ENCODE measurements at regions not wholly inside any gene's neighbourhood (a gene's known extent, or its start where the extent isn't known, plus 50 kb on each side); places are given as distances from the start of the nearest gene placed in this dataset.

DNA sequence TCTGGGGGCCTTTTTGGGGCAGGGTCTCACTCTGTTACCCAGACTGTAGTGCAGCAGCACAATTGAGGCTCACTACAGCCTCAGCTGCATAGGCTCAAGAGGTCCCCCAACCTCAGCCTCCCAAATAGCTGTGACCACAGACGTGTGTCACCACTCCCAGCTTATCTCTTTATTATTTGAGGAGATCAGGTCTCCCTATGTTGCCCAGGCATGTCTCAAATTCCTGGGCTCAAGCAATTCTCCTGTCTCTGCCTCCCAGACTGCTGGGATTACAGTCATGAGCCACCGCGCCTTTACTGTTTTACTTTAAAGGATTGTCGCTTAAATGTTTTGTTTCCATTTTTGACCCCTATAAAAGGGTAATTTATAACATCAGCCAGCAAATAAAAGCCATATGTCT lies 502.6 kb upstream of the AUTS2 start:
- Histone ChIP-seq H3K23ac (ENCODE audit: insufficient read length) (no peak overlapping the region), H4K91ac (replicated peaks; ENCODE audit: insufficient read length, low read length) (no peak overlapping the region), H3K4ac (replicated peaks; ENCODE audit: insufficient read length, low read depth, low read length) (no peak overlapping the region), H3K14ac (ENCODE audit: insufficient read length) (no peak overlapping the region), H3K27ac (ENCODE audit: low read depth, low read length) (no peak overlapping the region), H2BK5ac (ENCODE audit: low read depth, low read length) (no peak overlapping the region), H2AK5ac (ENCODE audit: low read depth, low read length) (no peak overlapping the region), H3K18ac (ENCODE audit: extremely low read depth, low read length) (no peak overlapping the region), H3K79me1 (ENCODE audit: low read depth, low read length) (no peaks in the 10 kb centered on the region), H4K8ac (ENCODE audit: extremely low read depth, insufficient read depth, low read length) (no peak overlapping the region), H2BK120ac (replicated peaks; ENCODE audit: low read depth, low read length) (no peak overlapping the region), H3K23me2 (ENCODE audit: low read depth, low read length) (no peaks in the 10 kb centered on the region), H2BK15ac (ENCODE audit: low read length) (no peak overlapping the region), H2BK12ac (ENCODE audit: low read depth, low read length) (no peak overlapping the region), H3K4me3 (ENCODE audit: extremely low read depth in 1 of 4, insufficient read depth in 2 of 4, low read depth in 3 of 4, low read length in 4 of 4) (no peak overlapping the region), H4K20me1 (replicated peaks in 1 of 2; ENCODE audit: control insufficient read depth in 1 of 2, insufficient read depth in 2 of 2, low read length in 2 of 2) (no peaks in the 10 kb centered on the region), H3K4me2 (ENCODE audit: insufficient read depth in 1 of 2, low read depth in 2 of 2, low read length in 2 of 2) (no peak overlapping the region), H2BK20ac (ENCODE audit: low read length) (no peak overlapping the region), H3K56ac (replicated peaks; ENCODE audit: insufficient read length, low read depth, low read length) (no peak overlapping the region), H3K9me3 (ENCODE audit: insufficient read depth in 2 of 2, low read depth in 1 of 2, low read length in 1 of 2) (peaks cover 16 to 22% of the 10 kb centered on the region in 2 experiments), H2AFZ (ENCODE audit: low read length) (no peak overlapping the region), H4K5ac (ENCODE audit: insufficient read length, low read depth, low read length) (no peak overlapping the region), H3K4me1 (replicated peaks in 1 of 4; ENCODE audit: control insufficient read depth in 3 of 4, insufficient read depth in 4 of 4, low read length in 3 of 4) (no peaks in the 10 kb centered on the region), H3K36me3 (ENCODE audit: control insufficient read depth in 2 of 4, insufficient read depth in 4 of 4, low read length in 3 of 4) (peaks cover 0 to 3% (median 0%) of the 10 kb centered on the region in 4 experiments; a peak in 1 of 8 replicates), H3K27me3 (replicated peaks in 1 of 4; ENCODE audit: control insufficient read depth in 3 of 4, extremely low read depth in 1 of 4, insufficient read depth in 3 of 4, low read length in 3 of 4) (peaks cover 0 to 2% (median 0%) of the 10 kb centered on the region in 4 experiments; a peak in 1 of 7 replicates), H3K9ac (replicated peaks in 1 of 4; ENCODE audit: extremely low read depth in 1 of 4, low read depth in 3 of 4, low read length in 3 of 4) (no peak overlapping the region), H3K79me2 (ENCODE audit: control insufficient read depth in 1 of 2, insufficient read depth in 2 of 2, low read length in 2 of 2) (no peaks in the 10 kb centered on the region)
- WGBS, 2 experiments (ENCODE audit: extremely low coverage in 1 of 2, insufficient coverage in 1 of 2, insufficient read length in 1 of 2, insufficient replicate concordance in 2 of 2, low coverage in 1 of 2, low lambda C conversion rate in 2 of 2, missing lambda C conversion rate in 1 of 2), result 92% methylated on average over 4 of the region's 4 CpGs; no CpG with 5 or more reads in 1 of the 2 experiments
- ChIA-PET POLR2A (ENCODE audit: partially characterized antibody) (no interaction called here), CTCF (ENCODE audit: partially characterized antibody) (interaction anchor here (1.0 kb wide), 1 partner anchor 116 kb away, joined by 3 read pairs; no protein-coding TSS in a partner anchor)
- DNase-seq (ENCODE audit: low read depth in 1 of 2, low spot score in 2 of 2) (no peak), FAIRE-seq (no peak)
- TF ChIP-seq EZH2 (IDR thresholded peaks at IDR 0.05; ENCODE audit: low read depth, low read length, severe bottlenecking) (no peak), TEAD4 (IDR thresholded peaks at IDR 0.05; ENCODE audit: low read depth, low read length) (no peak), TAF1 (IDR thresholded peaks at IDR 0.05; ENCODE audit: low read depth, low read length) (no peak), CTBP2 (IDR thresholded peaks at IDR 0.05; ENCODE audit: borderline replicate concordance, insufficient read depth, insufficient read length, low read length) (no peak), TBP (IDR thresholded peaks at IDR 0.05; ENCODE audit: low read depth, low read length) (no peak), JUND (IDR thresholded peaks at IDR 0.05; ENCODE audit: low read length) (no peak), SP4 (IDR thresholded peaks at IDR 0.05; ENCODE audit: low read length) (no peak), RFX5 (IDR thresholded peaks at IDR 0.05; ENCODE audit: borderline replicate concordance, low read depth, low read length) (no peak), SAP30 (IDR thresholded peaks at IDR 0.05; ENCODE audit: insufficient read depth, insufficient replicate concordance, low read length) (no peak), CBX5 (IDR thresholded peaks at IDR 0.05; ENCODE audit: low read depth, low read length) (no peak), RXRA (IDR thresholded peaks at IDR 0.05; ENCODE audit: insufficient read depth, low read depth, low read length) (no peak), SP1 (IDR thresholded peaks at IDR 0.05; ENCODE audit: low read depth, low read length) (no peak), PHF8 (conservative IDR thresholded peaks at IDR 0.05; ENCODE audit: low read depth, low read length) (no peak)
- TF ChIP-seq, protein P1, sequence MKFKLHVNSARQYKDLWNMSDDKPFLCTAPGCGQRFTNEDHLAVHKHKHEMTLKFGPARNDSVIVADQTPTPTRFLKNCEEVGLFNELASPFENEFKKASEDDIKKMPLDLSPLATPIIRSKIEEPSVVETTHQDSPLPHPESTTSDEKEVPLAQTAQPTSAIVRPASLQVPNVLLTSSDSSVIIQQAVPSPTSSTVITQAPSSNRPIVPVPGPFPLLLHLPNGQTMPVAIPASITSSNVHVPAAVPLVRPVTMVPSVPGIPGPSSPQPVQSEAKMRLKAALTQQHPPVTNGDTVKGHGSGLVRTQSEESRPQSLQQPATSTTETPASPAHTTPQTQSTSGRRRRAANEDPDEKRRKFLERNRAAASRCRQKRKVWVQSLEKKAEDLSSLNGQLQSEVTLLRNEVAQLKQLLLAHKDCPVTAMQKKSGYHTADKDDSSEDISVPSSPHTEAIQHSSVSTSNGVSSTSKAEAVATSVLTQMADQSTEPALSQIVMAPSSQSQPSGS (IDR thresholded peaks at IDR 0.05; ENCODE audit: low read length), result no peak

Measured in H1 (cell line).